Parathyroid adenoma (tissue), 2 donors: ENCODE measurements at regions not wholly inside any gene's neighbourhood (a gene's known extent, or its start where the extent isn't known, plus 50 kb on each side); places are given as distances from the start of the nearest gene placed in this dataset.
"Not testable (repeated sequence)": the region's sequence is repeated elsewhere in the genome, so short reads cannot be mapped to it uniquely, and the experiment has no call there.

ENCODE experiments used
- H2AFZ ChIP-seq: fragments of 300-600 bp; sonication (generic); one replicate; pipeline ENCODE4 v1.7.0; 2017; ENCODE audit warnings: antibody characterized with exemption, mild to moderate bottlenecking
- H3K27ac ChIP-seq: fragments of 300-600 bp; sonication (generic); one replicate; pipeline ENCODE4 v1.7.0; 2017
- H3K27me3 ChIP-seq: fragments of 300-600 bp; sonication (generic); one replicate; pipeline ENCODE4 v1.7.0; 2017; ENCODE audit warnings: low read length; ENCODE audit not compliant: control insufficient read depth, insufficient read depth
- H3K36me3 ChIP-seq: fragments of 300-600 bp; sonication (generic); one replicate; pipeline ENCODE4 v1.7.0; 2017; ENCODE audit warnings: low read length; ENCODE audit not compliant: control insufficient read depth, insufficient read depth
- H3K4me1 ChIP-seq: fragments of 300-600 bp; sonication (generic); one replicate; pipeline ENCODE4 v1.7.0; 2017; ENCODE audit warnings: control low read depth
- H3K4me2 ChIP-seq: fragments of 300-600 bp; sonication (generic); one replicate; pipeline ENCODE4 v1.7.0; 2017; ENCODE audit warnings: low read length
- H3K4me3 ChIP-seq: fragments of 300-600 bp; sonication (generic); one replicate; pipeline ENCODE4 v1.7.0; 2017; ENCODE audit warnings: low read depth, low read length
- H3K79me2 ChIP-seq: fragments of 300-600 bp; sonication (generic); one replicate; pipeline ENCODE4 v1.7.0; 2017; ENCODE audit warnings: control low read depth
- H3K9ac ChIP-seq: fragments of 300-600 bp; sonication (generic); one replicate; pipeline ENCODE4 v1.7.0; 2017; ENCODE audit warnings: mild to moderate bottlenecking
- H3K9me3 ChIP-seq: fragments of 300-600 bp; sonication (generic); one replicate; pipeline ENCODE4 v1.7.0; 2017; ENCODE audit warnings: low read length; ENCODE audit not compliant: control insufficient read depth
- donor health status: primary hyperparathyroidism.

GRCh38 chr15:30720825-30721224, 94.9 kb downstream of the ARHGAP11B start:
- not testable (repeated sequence) for H3K9me3 ChIP-seq, H3K4me2 ChIP-seq, H3K27ac ChIP-seq, H3K36me3 ChIP-seq, H3K79me2 ChIP-seq, H3K9ac ChIP-seq, H3K27me3 ChIP-seq, H2AFZ ChIP-seq, H3K4me1 ChIP-seq, H3K4me3 ChIP-seq

GRCh38 chr15:30721529-30721928, 95.6 kb downstream of the ARHGAP11B start:
- H3K27ac ChIP-seq, H2AFZ ChIP-seq, H3K4me3 ChIP-seq, H3K79me2 ChIP-seq, H3K4me2 ChIP-seq, H3K27me3 ChIP-seq, H3K4me1 ChIP-seq, H3K9me3 ChIP-seq, H3K9ac ChIP-seq, H3K36me3 ChIP-seq: not testable (repeated sequence)

GRCh38 chr15:30723540-30724175, 97.7 kb downstream of the ARHGAP11B start:
- H3K4me2 ChIP-seq, H3K36me3 ChIP-seq, H3K79me2 ChIP-seq, H3K4me1 ChIP-seq, H3K4me3 ChIP-seq, H3K9me3 ChIP-seq, H2AFZ ChIP-seq, H3K9ac ChIP-seq, H3K27ac ChIP-seq, H3K27me3 ChIP-seq: not testable (repeated sequence)

- H3K27me3 ChIP-seq, H3K9ac ChIP-seq, H3K79me2 ChIP-seq, H3K27ac ChIP-seq, H3K4me2 ChIP-seq, H3K9me3 ChIP-seq, H2AFZ ChIP-seq, H3K36me3 ChIP-seq, H3K4me3 ChIP-seq, H3K4me1 ChIP-seq: not testable (repeated sequence)
Observed at GRCh38 chr15:30729880-30730590, 104.1 kb downstream of the ARHGAP11B start.

GRCh38 chr15:30730633-30731032, 104.7 kb downstream of the ARHGAP11B start:
- H3K27ac ChIP-seq, H3K27me3 ChIP-seq, H3K79me2 ChIP-seq, H3K4me2 ChIP-seq, H3K4me1 ChIP-seq, H2AFZ ChIP-seq, H3K4me3 ChIP-seq, H3K9ac ChIP-seq, H3K9me3 ChIP-seq, H3K36me3 ChIP-seq: not testable (repeated sequence)

GRCh38 chr15:30732100-30732499, 106.2 kb downstream of the ARHGAP11B start:
- not testable (repeated sequence) for H3K4me3 ChIP-seq, H3K79me2 ChIP-seq, H3K4me1 ChIP-seq, H3K36me3 ChIP-seq, H3K9ac ChIP-seq, H3K4me2 ChIP-seq, H3K27me3 ChIP-seq, H3K9me3 ChIP-seq, H3K27ac ChIP-seq, H2AFZ ChIP-seq

- not testable (repeated sequence) for H3K4me2 ChIP-seq, H3K27ac ChIP-seq, H3K36me3 ChIP-seq, H3K79me2 ChIP-seq, H3K9ac ChIP-seq, H3K9me3 ChIP-seq, H3K4me1 ChIP-seq, H3K4me3 ChIP-seq, H2AFZ ChIP-seq, H3K27me3 ChIP-seq
Observed at GRCh38 chr15:30735884-30736564, 110.1 kb downstream of the ARHGAP11B start.

- not testable (repeated sequence) for H3K4me2 ChIP-seq, H3K9ac ChIP-seq, H3K9me3 ChIP-seq, H3K4me3 ChIP-seq, H2AFZ ChIP-seq, H3K36me3 ChIP-seq, H3K79me2 ChIP-seq, H3K27me3 ChIP-seq, H3K4me1 ChIP-seq, H3K27ac ChIP-seq
Observed at GRCh38 chr15:30742796-30743195, 116.9 kb downstream of the ARHGAP11B start.

GRCh38 chr15:30749048-30749447, 123.1 kb downstream of the ARHGAP11B start:
- not testable (repeated sequence) for H3K4me3 ChIP-seq, H3K9me3 ChIP-seq, H3K36me3 ChIP-seq, H3K79me2 ChIP-seq, H3K27me3 ChIP-seq, H2AFZ ChIP-seq, H3K27ac ChIP-seq, H3K4me2 ChIP-seq, H3K4me1 ChIP-seq, H3K9ac ChIP-seq
